ENCODE measurements at regions not wholly inside any gene's neighbourhood (a gene's known extent, or its start where the extent isn't known, plus 50 kb on each side); places are given as distances from the start of the nearest gene placed in this dataset.

DNA sequence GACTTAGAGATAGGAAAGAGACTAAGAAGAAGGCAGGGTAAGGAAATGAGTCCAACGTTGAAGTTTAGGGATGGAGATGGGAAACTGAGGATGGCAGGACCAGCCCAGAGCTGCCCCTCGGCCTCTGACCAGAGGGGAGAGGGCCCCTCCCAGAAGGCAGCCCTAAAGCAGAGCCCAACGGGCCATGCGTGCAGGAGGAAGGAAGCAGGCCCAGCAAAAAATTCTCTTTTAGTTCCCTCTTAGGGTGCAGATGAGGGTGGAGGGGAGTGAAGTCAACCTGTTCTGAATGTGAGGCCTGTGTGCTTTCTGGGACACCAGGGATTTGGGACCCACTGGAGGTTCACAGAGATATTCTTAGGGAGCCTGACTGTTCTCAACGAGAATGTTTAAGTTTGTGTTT, 225.4 kb downstream of the RHOU start:
- Mint-ChIP-seq H3K27me3 (ENCODE audit: unreplicated experiment) (no peaks in the 10 kb centered on the region), H3K9me3 (ENCODE audit: unreplicated experiment) (no peaks in the 10 kb centered on the region), H3K27ac (ENCODE audit: unreplicated experiment) (no peak overlapping the region), H3K36me3 (ENCODE audit: unreplicated experiment) (no peaks in the 10 kb centered on the region), H3K4me1 (ENCODE audit: unreplicated experiment) (peaks cover 12% of the 10 kb centered on the region), H3K4me3 (ENCODE audit: unreplicated experiment) (no peak overlapping the region)
- TF ChIP-seq, protein P1, sequence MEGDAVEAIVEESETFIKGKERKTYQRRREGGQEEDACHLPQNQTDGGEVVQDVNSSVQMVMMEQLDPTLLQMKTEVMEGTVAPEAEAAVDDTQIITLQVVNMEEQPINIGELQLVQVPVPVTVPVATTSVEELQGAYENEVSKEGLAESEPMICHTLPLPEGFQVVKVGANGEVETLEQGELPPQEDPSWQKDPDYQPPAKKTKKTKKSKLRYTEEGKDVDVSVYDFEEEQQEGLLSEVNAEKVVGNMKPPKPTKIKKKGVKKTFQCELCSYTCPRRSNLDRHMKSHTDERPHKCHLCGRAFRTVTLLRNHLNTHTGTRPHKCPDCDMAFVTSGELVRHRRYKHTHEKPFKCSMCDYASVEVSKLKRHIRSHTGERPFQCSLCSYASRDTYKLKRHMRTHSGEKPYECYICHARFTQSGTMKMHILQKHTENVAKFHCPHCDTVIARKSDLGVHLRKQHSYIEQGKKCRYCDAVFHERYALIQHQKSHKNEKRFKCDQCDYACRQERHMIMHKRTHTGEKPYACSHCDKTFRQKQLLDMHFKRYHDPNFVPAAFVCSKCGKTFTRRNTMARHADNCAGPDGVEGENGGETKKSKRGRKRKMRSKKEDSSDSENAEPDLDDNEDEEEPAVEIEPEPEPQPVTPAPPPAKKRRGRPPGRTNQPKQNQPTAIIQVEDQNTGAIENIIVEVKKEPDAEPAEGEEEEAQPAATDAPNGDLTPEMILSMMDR (IDR thresholded peaks at IDR 0.05) = no peak
- DNase-seq (ENCODE audit: extremely low spot score, unreplicated experiment) = no peak

DNA sequence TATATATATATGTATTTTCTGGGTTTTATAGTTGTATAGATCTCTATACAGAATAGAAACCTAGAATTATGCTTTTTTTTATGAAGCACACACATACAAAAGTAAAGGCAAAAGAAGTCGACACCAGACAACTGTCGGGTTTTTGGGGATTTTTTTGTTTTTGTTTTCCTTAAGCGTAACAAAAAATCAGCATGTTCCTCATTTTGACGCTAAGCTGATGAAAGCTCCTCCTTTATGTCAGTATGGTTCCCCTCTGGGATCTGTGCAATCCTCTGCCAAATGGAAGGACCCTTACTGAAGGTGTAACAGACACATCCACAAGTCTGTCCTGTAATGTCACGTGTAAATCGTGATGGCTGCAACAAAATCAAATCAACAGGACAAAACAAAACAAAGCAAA, 226.2 kb downstream of the RHOU start:
- DNase-seq (ENCODE audit: extremely low spot score, unreplicated experiment) = no peak
- TF ChIP-seq, protein P1 (IDR thresholded peaks at IDR 0.05) = no peak
- no peaks in the 10 kb centered on the region for H3K36me3 Mint-ChIP-seq (ENCODE audit: unreplicated experiment)
- no peak overlapping the region for H3K4me3 Mint-ChIP-seq (ENCODE audit: unreplicated experiment)
- no peaks in the 10 kb centered on the region for H3K9me3 Mint-ChIP-seq (ENCODE audit: unreplicated experiment)
- no peaks in the 10 kb centered on the region for H3K27me3 Mint-ChIP-seq (ENCODE audit: unreplicated experiment)
- H3K4me1 Mint-ChIP-seq (ENCODE audit: unreplicated experiment) = peaks cover 12% of the 10 kb centered on the region
- no peak overlapping the region for H3K27ac Mint-ChIP-seq (ENCODE audit: unreplicated experiment)

DNA sequence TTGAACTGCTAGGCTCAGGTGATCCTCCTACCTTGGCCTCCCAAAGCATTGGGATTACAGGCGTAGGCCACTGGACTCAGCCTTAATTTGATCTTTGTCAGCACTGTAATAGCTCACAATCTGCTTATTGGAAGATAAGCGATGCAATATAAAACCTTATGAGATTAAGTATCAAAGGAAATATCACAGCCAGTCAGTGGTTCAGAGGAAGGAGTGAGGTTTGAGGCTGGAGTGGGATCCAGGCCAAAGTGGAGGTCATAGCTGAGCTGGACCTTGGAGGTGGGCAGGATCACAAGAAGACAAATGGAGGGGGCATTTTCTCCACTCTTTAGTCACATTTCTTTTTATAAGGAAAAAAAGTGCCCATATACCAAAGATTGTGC, 228.5 kb downstream of the RHOU start:
- Mint-ChIP-seq H3K4me3 (ENCODE audit: unreplicated experiment) (no peak overlapping the region), H3K27me3 (ENCODE audit: unreplicated experiment) (no peaks in the 10 kb centered on the region), H3K4me1 (ENCODE audit: unreplicated experiment) (peaks cover 14% of the 10 kb centered on the region), H3K27ac (ENCODE audit: unreplicated experiment) (peak overlapping the region; percentile 25), H3K36me3 (ENCODE audit: unreplicated experiment) (no peaks in the 10 kb centered on the region), H3K9me3 (ENCODE audit: unreplicated experiment) (no peaks in the 10 kb centered on the region)
- no peak for DNase-seq (ENCODE audit: extremely low spot score, unreplicated experiment)
- TF ChIP-seq, protein P1 (IDR thresholded peaks at IDR 0.05) = no peak

DNA sequence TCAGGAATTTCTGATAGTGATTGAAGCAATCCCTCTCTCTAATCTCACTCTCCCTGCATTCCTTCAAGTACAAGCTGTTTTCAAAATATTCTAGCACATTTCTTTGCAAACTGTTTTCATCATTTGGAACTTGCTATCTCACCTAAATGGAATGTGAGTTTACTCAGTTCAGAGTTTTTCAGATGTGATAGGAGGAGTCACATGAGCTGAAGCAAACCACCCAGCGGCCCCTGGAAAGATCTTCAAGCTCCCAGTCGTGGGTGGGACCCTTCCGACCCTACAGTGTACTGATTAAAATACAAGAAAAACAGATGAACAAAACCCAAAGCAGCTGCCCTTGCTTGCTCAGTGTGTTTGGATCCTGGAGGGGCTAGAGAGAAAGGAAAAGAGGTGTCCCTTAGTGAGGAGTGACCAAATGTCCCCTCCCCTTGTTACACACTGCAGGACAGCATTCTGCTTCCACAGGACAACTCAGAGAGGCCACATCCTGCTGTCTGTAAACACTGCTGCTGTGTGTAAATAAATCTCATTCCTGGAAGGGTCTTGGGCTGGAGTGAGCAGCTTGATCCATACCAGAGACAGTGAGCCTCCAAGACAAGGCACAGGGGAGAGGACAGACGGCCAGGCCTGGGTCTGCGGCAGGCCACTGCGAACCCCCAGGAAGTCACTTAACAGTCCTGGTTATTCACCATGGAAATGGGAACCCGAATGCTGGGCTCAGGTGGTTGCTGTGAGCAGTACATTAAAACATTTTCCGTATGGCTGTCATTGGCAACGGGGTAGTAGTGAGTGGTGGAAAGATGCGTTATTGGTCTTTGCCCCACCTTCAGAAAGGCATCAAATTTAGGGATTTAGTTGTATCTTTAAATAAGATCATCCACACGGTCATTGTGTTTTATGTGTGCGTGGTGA, 229.2 kb downstream of the RHOU start:
- TF ChIP-seq, protein P1 (IDR thresholded peaks at IDR 0.05) = no peak
- no peak overlapping the region for H3K27ac Mint-ChIP-seq (ENCODE audit: unreplicated experiment)
- H3K27me3 Mint-ChIP-seq (ENCODE audit: unreplicated experiment) = no peaks in the 10 kb centered on the region
- DNase-seq (ENCODE audit: extremely low spot score, unreplicated experiment) = no peak
- peaks cover 21% of the 10 kb centered on the region for H3K4me1 Mint-ChIP-seq (ENCODE audit: unreplicated experiment)
- H3K36me3 Mint-ChIP-seq (ENCODE audit: unreplicated experiment) = no peaks in the 10 kb centered on the region
- no peaks in the 10 kb centered on the region for H3K9me3 Mint-ChIP-seq (ENCODE audit: unreplicated experiment)
- no peak overlapping the region for H3K4me3 Mint-ChIP-seq (ENCODE audit: unreplicated experiment)

DNA sequence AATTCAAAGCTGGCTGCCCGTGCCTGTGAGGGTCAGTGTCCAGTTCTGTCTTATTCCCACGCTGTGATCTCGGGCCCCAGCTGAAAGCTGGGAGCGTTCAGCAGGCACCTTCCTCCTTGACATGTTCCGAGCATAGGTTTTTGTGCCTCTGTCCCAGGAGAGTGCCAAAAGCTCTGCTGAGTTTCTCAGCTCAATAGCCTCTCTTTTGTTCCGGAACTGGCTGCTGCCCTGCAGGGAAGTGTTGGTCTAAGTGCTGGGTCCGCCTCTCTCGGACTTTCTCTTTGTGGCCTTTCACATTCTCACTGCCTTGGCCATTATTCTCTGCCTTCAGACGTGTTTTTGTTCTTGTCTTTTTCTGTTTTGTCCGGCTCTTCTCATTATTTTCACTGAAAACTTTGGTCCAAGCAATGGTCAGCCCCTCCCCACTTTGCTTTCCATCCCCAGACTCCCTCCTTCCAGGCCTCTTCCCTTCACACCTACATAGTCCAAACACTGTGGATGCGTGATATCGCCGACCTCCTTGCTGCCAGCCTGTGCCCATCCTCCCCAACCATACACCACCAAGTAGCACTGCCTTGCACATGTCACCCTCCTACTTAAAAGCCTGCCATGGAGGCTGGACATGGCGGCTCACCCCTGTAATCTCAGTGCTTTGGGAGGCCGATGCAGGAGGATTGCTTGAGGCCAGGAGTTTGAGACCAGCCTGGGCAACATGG, 233.8 kb downstream of the RHOU start:
- H3K9me3 Mint-ChIP-seq (ENCODE audit: unreplicated experiment) = no peaks in the 10 kb centered on the region
- H3K27me3 Mint-ChIP-seq (ENCODE audit: unreplicated experiment) = no peaks in the 10 kb centered on the region
- TF ChIP-seq, protein P1 (IDR thresholded peaks at IDR 0.05) = no peak
- H3K36me3 Mint-ChIP-seq (ENCODE audit: unreplicated experiment) = no peaks in the 10 kb centered on the region
- no peak for DNase-seq (ENCODE audit: extremely low spot score, unreplicated experiment)
- H3K4me3 Mint-ChIP-seq (ENCODE audit: unreplicated experiment) = peak overlapping the region; percentile 16
- H3K27ac Mint-ChIP-seq (ENCODE audit: unreplicated experiment) = no peak overlapping the region
- H3K4me1 Mint-ChIP-seq (ENCODE audit: unreplicated experiment) = peaks cover 14% of the 10 kb centered on the region

Data from osteocyte (in vitro differentiated cells).